HG02840 (cell line): ENCODE measurements at regions not wholly inside any gene's neighbourhood (a gene's known extent, or its start where the extent isn't known, plus 50 kb on each side); places are given as distances from the start of the nearest gene placed in this dataset.

Experiments used
- ATAC-seq: cut with Tn5 transposase; IDR thresholded peaks from one replicate; pipeline ENCODE4 v1.9.1; 2021; ENCODE audit warnings: mild to moderate bottlenecking, moderate library complexity, moderate number of reproducible peaks; ENCODE audit not compliant: unreplicated experiment, low FRiP score

- no peak for ATAC-seq
Measured at GRCh38 chr14:87457720-87458119, 535.3 kb downstream of the GALC start.

GRCh38 chr14:87450193-87450592 lies 542.8 kb downstream of the GALC start:
- no peak for ATAC-seq

- no peak for ATAC-seq
Measured at GRCh38 chr14:87449016-87449415, 544.0 kb downstream of the GALC start.

- ATAC-seq = no peak
Measured at GRCh38 chr14:87443787-87444186, 549.2 kb downstream of the GALC start.

- ATAC-seq = no peak
Measured at GRCh38 chr14:87443039-87443438, 549.9 kb downstream of the GALC start.

- ATAC-seq = no peak
Measured at GRCh38 chr14:87437158-87437557, 555.8 kb downstream of the GALC start.

- no peak for ATAC-seq
Measured at GRCh38 chr14:87434680-87435079, 558.3 kb downstream of the GALC start.

- ATAC-seq = no peak
Measured at GRCh38 chr14:87434011-87434410, 559.0 kb downstream of the GALC start.

- no peak for ATAC-seq
Measured at GRCh38 chr14:87432698-87433097, 560.3 kb downstream of the GALC start.

GRCh38 chr14:87430810-87431209 lies 562.2 kb downstream of the GALC start:
- no peak for ATAC-seq

- no peak for ATAC-seq
Measured at GRCh38 chr14:87430214-87430613, 562.8 kb downstream of the GALC start.

GRCh38 chr14:87419925-87420324 lies 573.1 kb downstream of the GALC start:
- no peak for ATAC-seq

GRCh38 chr14:87411370-87411769 lies 581.6 kb downstream of the GALC start:
- ATAC-seq = no peak

- ATAC-seq = no peak
Measured at GRCh38 chr14:87409393-87409792, 583.6 kb downstream of the GALC start.

GRCh38 chr14:87407344-87407743 lies 585.6 kb downstream of the GALC start:
- ATAC-seq = no peak

- ATAC-seq = no peak
Measured at GRCh38 chr14:87405563-87405962, 587.4 kb downstream of the GALC start.

- no peak for ATAC-seq
Measured at GRCh38 chr14:87397499-87397898, 595.5 kb downstream of the GALC start.

- no peak for ATAC-seq
Measured at GRCh38 chr14:87391066-87391465, 601.9 kb downstream of the GALC start.

- no peak for ATAC-seq
Measured at GRCh38 chr14:87388946-87389345, 604.0 kb downstream of the GALC start.

GRCh38 chr14:87387806-87388205 lies 605.2 kb downstream of the GALC start:
- ATAC-seq = no peak

- no peak for ATAC-seq
Measured at GRCh38 chr14:87386524-87386923, 606.5 kb downstream of the GALC start.

GRCh38 chr14:87380054-87380453 lies 612.9 kb downstream of the GALC start:
- ATAC-seq = no peak

GRCh38 chr14:87368751-87369150 lies 624.2 kb downstream of the GALC start:
- no peak for ATAC-seq
